Left ventricle myocardium inferior (tissue), 1 donor: ENCODE measurements at regions not wholly inside any gene's neighbourhood (a gene's known extent, or its start where the extent isn't known, plus 50 kb on each side); places are given as distances from the start of the nearest gene placed in this dataset.
"Not testable (repeated sequence)": the region's sequence is repeated elsewhere in the genome, so short reads cannot be mapped to it uniquely, and the experiment has no call there.

Experiments
- DNase-seq: peaks from one replicate; pipeline ENCODE4 v3.0.0-alpha.2; 2020
- H3K27ac ChIP-seq: fragments of 200-600 bp; replicated peaks from 2 replicates; pipeline ENCODE4 v1.8.0; 2021
- H3K27me3 ChIP-seq: fragments of 200-600 bp; 2 replicates; pipeline ENCODE4 v1.8.0; 2021; ENCODE audit warnings: low read depth
- H3K36me3 ChIP-seq: fragments of 200-600 bp; 2 replicates; pipeline ENCODE4 v1.8.0; 2021
- H3K4me1 ChIP-seq: fragments of 200-600 bp; 2 replicates; pipeline ENCODE4 v1.8.0; 2021
- H3K4me3 ChIP-seq: fragments of 200-600 bp; 2 replicates; pipeline ENCODE4 v1.8.0; 2021; ENCODE audit warnings: mild to moderate bottlenecking, moderate library complexity
- H3K9me3 ChIP-seq: fragments of 200-600 bp; replicated peaks from 2 replicates; pipeline ENCODE4 v1.8.0; 2021
- CTCF ChIP-seq: fragments of 200-600 bp; IDR thresholded peaks from 2 replicates; pipeline ENCODE4 v1.8.0; 2021; ENCODE audit warnings: antibody characterized with exemption, mild to moderate bottlenecking, borderline replicate concordance
- intact Hi-C: fragments of 100-400 bp; cut with micrococcal nuclease; formaldehyde crosslinking; loops from one replicate; pipeline ENCODE4 v1.11.0; 2022
- donor health status: DM: no; HTN: yes; CAD: no; lungs with severe emphysema.

- no peaks in the 10 kb centered on the region for H3K27me3 ChIP-seq
- H3K36me3 ChIP-seq, result no peaks in the 10 kb centered on the region
- intact Hi-C loops, result no loop called here
- H3K27ac ChIP-seq, result peak overlapping the region; percentile 47
- H3K4me1 ChIP-seq, result peaks cover 16% of the 10 kb centered on the region
- no peak for TF ChIP-seq CTCF
- peaks cover under 1% of the 10 kb centered on the region for H3K9me3 ChIP-seq
- DNase-seq, result no peak
- no peak overlapping the region for H3K4me3 ChIP-seq
Measured at GRCh38 chr4:157700898-157701694, 471.7 kb downstream of the GASK1B start.

GRCh38 chr4:157689476-157689875 is 468.9 kb downstream of the GRIA2 start:
- DNase-seq, result no peak
- intact Hi-C loops, result no loop called here
- Histone ChIP-seq H3K9me3 (no peaks in the 10 kb centered on the region), H3K4me1 (no peaks in the 10 kb centered on the region), H3K27me3 (no peaks in the 10 kb centered on the region), H3K27ac (no peak overlapping the region), H3K4me3 (no peak overlapping the region), H3K36me3 (no peaks in the 10 kb centered on the region)
- TF ChIP-seq CTCF, result no peak

GRCh38 chr4:157687971-157688370 is 467.4 kb downstream of the GRIA2 start:
- Histone ChIP-seq H3K36me3 (no peaks in the 10 kb centered on the region), H3K4me3 (no peak overlapping the region), H3K27me3 (no peaks in the 10 kb centered on the region), H3K4me1 (no peaks in the 10 kb centered on the region), H3K9me3 (no peaks in the 10 kb centered on the region), H3K27ac (no peak overlapping the region)
- no peak for DNase-seq
- no peak for TF ChIP-seq CTCF
- intact Hi-C loops, result no loop called here

GRCh38 chr4:157679326-157679725 is 458.8 kb downstream of the GRIA2 start:
- H3K36me3 ChIP-seq, DNase-seq, H3K27ac ChIP-seq, intact Hi-C loops, H3K4me1 ChIP-seq, H3K27me3 ChIP-seq, H3K4me3 ChIP-seq: not testable (repeated sequence)
- H3K9me3 ChIP-seq, result peaks cover 19% of the 10 kb centered on the region

- TF ChIP-seq CTCF, result no peak
- Histone ChIP-seq H3K27ac (no peak overlapping the region), H3K36me3 (no peaks in the 10 kb centered on the region), H3K27me3 (no peaks in the 10 kb centered on the region), H3K4me1 (no peaks in the 10 kb centered on the region), H3K9me3 (peaks cover 19% of the 10 kb centered on the region), H3K4me3 (no peak overlapping the region)
- DNase-seq, result no peak
- intact Hi-C loops, result no loop called here
Measured at GRCh38 chr4:157678478-157678877, 457.9 kb downstream of the GRIA2 start.

GRCh38 chr4:157674699-157675098 is 454.2 kb downstream of the GRIA2 start:
- intact Hi-C loops, result no loop called here
- no peak for TF ChIP-seq CTCF
- Histone ChIP-seq H3K9me3 (peaks cover 19% of the 10 kb centered on the region), H3K4me3 (no peak overlapping the region), H3K27me3 (no peaks in the 10 kb centered on the region), H3K27ac (no peak overlapping the region), H3K4me1 (no peaks in the 10 kb centered on the region), H3K36me3 (no peaks in the 10 kb centered on the region)
- DNase-seq, result no peak
